HuH-7 (cell line): ENCODE measurements at regions not wholly inside any gene's neighbourhood (a gene's known extent, or its start where the extent isn't known, plus 50 kb on each side); places are given as distances from the start of the nearest gene placed in this dataset.

Experiments used
- DNase-seq: peaks from one replicate; pipeline ENCODE4 v3.0.0; 2011; ENCODE audit warnings: low spot score

- no peak for DNase-seq
These were observed 126.2 kb downstream of the TMEM18 start for GRCh38 chr2:550860-551567.

GRCh38 chr2:545711-546650 lies 131.2 kb downstream of the TMEM18 start:
- no peak for DNase-seq

GRCh38 chr2:545228-545627 lies 132.0 kb downstream of the TMEM18 start:
- no peak for DNase-seq

- no peak for DNase-seq
These were observed 138.6 kb downstream of the TMEM18 start for GRCh38 chr2:538646-539045.

- no peak for DNase-seq
These were observed 142.0 kb downstream of the TMEM18 start for GRCh38 chr2:535222-535621.

- DNase-seq, result no peak
These were observed 147.4 kb downstream of the TMEM18 start for GRCh38 chr2:529852-530251.

- DNase-seq, result no peak
These were observed 147.8 kb downstream of the TMEM18 start for GRCh38 chr2:529424-529823.

GRCh38 chr2:527581-527980 lies 149.6 kb downstream of the TMEM18 start:
- DNase-seq, result no peak

GRCh38 chr2:526918-527317 lies 150.3 kb downstream of the TMEM18 start:
- DNase-seq, result no peak

GRCh38 chr2:525611-526010 lies 151.6 kb downstream of the TMEM18 start:
- DNase-seq, result no peak

- no peak for DNase-seq
These were observed 152.2 kb downstream of the TMEM18 start for GRCh38 chr2:525021-525420.

- DNase-seq, result no peak
These were observed 152.8 kb downstream of the TMEM18 start for GRCh38 chr2:524442-524841.

GRCh38 chr2:523698-524270 lies 153.4 kb downstream of the TMEM18 start:
- no peak for DNase-seq

- no peak for DNase-seq
These were observed 154.4 kb downstream of the TMEM18 start for GRCh38 chr2:522776-523175.

GRCh38 chr2:521853-522530 lies 155.2 kb downstream of the TMEM18 start:
- DNase-seq, result no peak

- no peak for DNase-seq
These were observed 156.4 kb downstream of the TMEM18 start for GRCh38 chr2:520663-521340.

GRCh38 chr2:516944-517343 lies 160.3 kb downstream of the TMEM18 start:
- no peak for DNase-seq

GRCh38 chr2:516131-516530 lies 161.1 kb downstream of the TMEM18 start:
- DNase-seq, result no peak

- DNase-seq, result no peak
These were observed 161.6 kb downstream of the TMEM18 start for GRCh38 chr2:515441-516127.

- no peak for DNase-seq
These were observed 163.1 kb downstream of the TMEM18 start for GRCh38 chr2:513981-514706.

GRCh38 chr2:510839-511238 lies 166.4 kb downstream of the TMEM18 start:
- no peak for DNase-seq
